Tibial artery (tissue), 4 donors: ENCODE measurements at regions not wholly inside any gene's neighbourhood (a gene's known extent, or its start where the extent isn't known, plus 50 kb on each side); places are given as distances from the start of the nearest gene placed in this dataset.
A peak's percentile ranks its signal among the peaks of the same experiment; 100 is the strongest.

ENCODE experiments used
- DNase-seq, 2 donors: peaks; one replicate each; pipeline ENCODE4 v3.0.0-alpha.2; 2019
- H3K27ac ChIP-seq, 2 donors: fragments of 200-600 bp; sonication (generic) in 1 of 2; 1 replicate in 1 of 2; 2 replicates in 1 of 2; pipeline ENCODE4 v1.5.1; 2018 to 2019; ENCODE audit warnings: mild to moderate bottlenecking in 1 of 2
- H3K27me3 ChIP-seq, 2 donors: fragments of 200-600 bp; sonication (generic) in 1 of 2; one replicate each; pipeline versions ENCODE4 v1.5.1 to v1.6.0; 2016 to 2019
- H3K36me3 ChIP-seq, 3 donors: fragments of 200-600 bp; sonication (generic) in 2 of 3; one replicate each; pipeline ENCODE4 v1.5.1; 2016 to 2019; ENCODE audit warnings: mild to moderate bottlenecking in 2 of 3
- H3K4me1 ChIP-seq, 4 donors: fragments of 200-600 bp; sonication (generic) in 2 of 4; 1 replicate in 3 of 4; 2 replicates in 1 of 4; pipeline ENCODE4 v1.5.1; 2016 to 2019
- H3K4me3 ChIP-seq, 2 donors: fragments of 200-600 bp; sonication (generic) in 1 of 2; 1 replicate in 1 of 2; 2 replicates in 1 of 2; pipeline ENCODE4 v1.5.1; 2018 to 2019; ENCODE audit warnings: mild to moderate bottlenecking in 2 of 2
- H3K9me3 ChIP-seq, 3 donors: fragments of 200-600 bp; sonication (generic) in 1 of 3; one replicate each; pipeline ENCODE4 v1.5.1; 2016 to 2019
- intact Hi-C: fragments of 100-400 bp; cut with DNase I; formaldehyde crosslinking; loops from one replicate; pipeline ENCODE4 v1.15.0; 2023; ENCODE audit warnings: low total_unique reads
- TF ChIP-seq, protein P1 (sequence below), 2 experiments: fragments of 200-600 bp in 1 of 2; fragments of 450-650 bp in 1 of 2; IDR thresholded peaks; one replicate each; pipeline ENCODE4 v1.5.1; 2017 to 2019; ENCODE audit warnings: antibody characterized with exemption in 2 of 2, mild to moderate bottlenecking in 1 of 2, moderate library complexity in 1 of 2

DNA sequence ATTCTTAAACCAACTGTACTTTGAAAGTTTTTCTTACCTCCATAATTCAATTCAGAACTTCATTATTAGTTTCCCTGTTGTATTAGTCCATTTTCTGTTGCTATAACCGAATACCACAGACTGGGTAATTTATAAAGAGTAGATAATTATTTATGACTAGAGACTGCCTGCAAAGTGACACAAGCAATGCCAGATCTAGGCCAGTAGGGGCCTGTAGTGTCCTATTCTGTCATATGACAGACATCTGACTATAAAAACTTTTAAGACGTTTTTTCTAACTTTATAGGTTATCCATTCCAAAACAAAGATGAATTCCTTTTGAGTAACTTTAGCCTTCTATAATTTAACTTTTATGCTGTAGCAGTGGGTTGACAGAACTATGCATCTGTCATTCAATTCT lies 2783.8 kb downstream of the PCDH9 start:
- Histone ChIP-seq H3K27ac (no peak overlapping the region), H3K27me3 (no peaks in the 10 kb centered on the region), H3K4me1 (no peaks in the 10 kb centered on the region), H3K9me3 (no peaks in the 10 kb centered on the region), H3K36me3 (no peaks in the 10 kb centered on the region), H3K4me3 (no peak overlapping the region)
- no peak for DNase-seq
- TF ChIP-seq, protein P1, sequence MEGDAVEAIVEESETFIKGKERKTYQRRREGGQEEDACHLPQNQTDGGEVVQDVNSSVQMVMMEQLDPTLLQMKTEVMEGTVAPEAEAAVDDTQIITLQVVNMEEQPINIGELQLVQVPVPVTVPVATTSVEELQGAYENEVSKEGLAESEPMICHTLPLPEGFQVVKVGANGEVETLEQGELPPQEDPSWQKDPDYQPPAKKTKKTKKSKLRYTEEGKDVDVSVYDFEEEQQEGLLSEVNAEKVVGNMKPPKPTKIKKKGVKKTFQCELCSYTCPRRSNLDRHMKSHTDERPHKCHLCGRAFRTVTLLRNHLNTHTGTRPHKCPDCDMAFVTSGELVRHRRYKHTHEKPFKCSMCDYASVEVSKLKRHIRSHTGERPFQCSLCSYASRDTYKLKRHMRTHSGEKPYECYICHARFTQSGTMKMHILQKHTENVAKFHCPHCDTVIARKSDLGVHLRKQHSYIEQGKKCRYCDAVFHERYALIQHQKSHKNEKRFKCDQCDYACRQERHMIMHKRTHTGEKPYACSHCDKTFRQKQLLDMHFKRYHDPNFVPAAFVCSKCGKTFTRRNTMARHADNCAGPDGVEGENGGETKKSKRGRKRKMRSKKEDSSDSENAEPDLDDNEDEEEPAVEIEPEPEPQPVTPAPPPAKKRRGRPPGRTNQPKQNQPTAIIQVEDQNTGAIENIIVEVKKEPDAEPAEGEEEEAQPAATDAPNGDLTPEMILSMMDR (IDR thresholded peaks at IDR 0.05), result peak in 1 of 2 experiments; percentile 19
- intact Hi-C loops, result no loop called here

- no peaks in the 10 kb centered on the region for H3K27me3 ChIP-seq
- H3K4me3 ChIP-seq, result no peak overlapping the region
- no peak for DNase-seq
- no peaks in the 10 kb centered on the region for H3K4me1 ChIP-seq
- no peaks in the 10 kb centered on the region for H3K9me3 ChIP-seq
- H3K27ac ChIP-seq, result no peak overlapping the region
- H3K36me3 ChIP-seq, result no peaks in the 10 kb centered on the region
- intact Hi-C loops, result no loop called here
- TF ChIP-seq, protein P1 (IDR thresholded peaks at IDR 0.05), result no peak
These were observed 2788.4 kb downstream of the PCDH9 start for GRCh38 chr13:64441740-64442139.

- Histone ChIP-seq H3K27ac (no peak overlapping the region), H3K9me3 (no peaks in the 10 kb centered on the region), H3K4me3 (no peak overlapping the region), H3K36me3 (no peaks in the 10 kb centered on the region), H3K4me1 (no peaks in the 10 kb centered on the region), H3K27me3 (no peaks in the 10 kb centered on the region)
- no peak for DNase-seq
- TF ChIP-seq, protein P1 (IDR thresholded peaks at IDR 0.05), result no peak
- intact Hi-C loops, result no loop called here
These were observed 2792.1 kb downstream of the PCDH9 start for GRCh38 chr13:64438084-64438483.

- intact Hi-C loops, result no loop called here
- Histone ChIP-seq H3K4me3 (no peak overlapping the region), H3K27ac (no peak overlapping the region), H3K9me3 (no peaks in the 10 kb centered on the region), H3K36me3 (no peaks in the 10 kb centered on the region), H3K27me3 (no peaks in the 10 kb centered on the region), H3K4me1 (no peaks in the 10 kb centered on the region)
- no peak for DNase-seq
- TF ChIP-seq, protein P1 (IDR thresholded peaks at IDR 0.05), result no peak
These were observed 2800.4 kb downstream of the PCDH9 start for GRCh38 chr13:64429691-64430090.

DNA sequence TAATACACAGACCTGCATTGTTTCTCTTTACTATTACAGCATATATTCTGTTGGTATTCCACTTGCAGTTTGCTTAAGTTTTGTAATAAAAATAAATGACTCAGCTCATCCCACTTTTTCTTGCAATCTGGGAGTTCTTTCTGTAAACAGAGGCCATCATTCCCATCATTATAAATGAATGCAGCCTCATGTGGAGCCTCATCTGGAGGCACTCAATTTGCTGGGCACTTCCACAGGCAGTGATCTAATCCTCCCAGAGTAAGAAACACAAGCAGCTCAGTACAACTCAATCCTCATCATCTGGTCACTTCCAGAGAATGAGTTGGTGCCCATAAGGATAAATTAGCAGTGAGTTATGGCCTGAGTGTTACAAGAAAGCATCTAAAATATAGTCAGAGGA lies 2801.9 kb downstream of the PCDH9 start:
- intact Hi-C loops, result no loop called here
- no peak for DNase-seq
- TF ChIP-seq, protein P1 (IDR thresholded peaks at IDR 0.05), result no peak
- no peaks in the 10 kb centered on the region for H3K36me3 ChIP-seq
- H3K27ac ChIP-seq, result no peak overlapping the region
- H3K9me3 ChIP-seq, result no peaks in the 10 kb centered on the region
- no peak overlapping the region for H3K4me3 ChIP-seq
- H3K27me3 ChIP-seq, result no peaks in the 10 kb centered on the region
- no peaks in the 10 kb centered on the region for H3K4me1 ChIP-seq

DNA sequence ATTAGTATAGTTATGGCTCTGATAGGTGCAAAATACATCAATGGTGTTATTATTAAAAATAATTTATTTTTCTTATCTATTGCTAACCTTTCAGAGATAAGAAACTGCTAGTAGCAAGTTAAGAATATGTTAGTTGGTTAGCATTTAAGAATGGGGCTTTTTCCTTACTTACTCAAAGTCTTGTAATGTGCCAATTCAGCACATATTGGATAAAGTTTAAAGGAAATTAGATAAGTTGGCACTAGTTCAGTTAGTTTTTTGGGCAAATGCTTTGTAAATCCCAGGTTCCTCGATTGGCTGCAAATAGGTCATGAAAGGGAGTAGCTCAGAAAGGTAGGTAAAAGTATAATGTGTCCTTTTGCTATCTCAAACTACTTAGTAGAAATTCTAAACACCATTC lies 2806.7 kb downstream of the PCDH9 start:
- H3K27me3 ChIP-seq, result no peaks in the 10 kb centered on the region
- H3K4me3 ChIP-seq, result no peak overlapping the region
- intact Hi-C loops, result no loop called here
- H3K27ac ChIP-seq, result no peak overlapping the region
- DNase-seq, result no peak
- H3K4me1 ChIP-seq, result no peaks in the 10 kb centered on the region
- H3K9me3 ChIP-seq, result no peaks in the 10 kb centered on the region
- H3K36me3 ChIP-seq, result no peaks in the 10 kb centered on the region
- TF ChIP-seq, protein P1 (IDR thresholded peaks at IDR 0.05), result no peak
